Activated T-cell treated with anti-CD3 and anti-CD28 coated beads, Interleukin-2, amount 50 U/mL, for 72 hours (primary cell): ENCODE measurements at regions not wholly inside any gene's neighbourhood (a gene's known extent, or its start where the extent isn't known, plus 50 kb on each side); places are given as distances from the start of the nearest gene placed in this dataset.
"Not testable (repeated sequence)": the region's sequence is repeated elsewhere in the genome, so short reads cannot be mapped to it uniquely, and the experiment has no call there.

Experiments used
- ATAC-seq, 2 donors: fragments of 150-1000 bp; cut with Tn5 transposase; replicated peaks in 1 of 2; 2 replicates each; pipeline ENCODE4 v1.10.0; 2021; ENCODE audit warnings: moderate library complexity in 2 of 2, mild to moderate bottlenecking in 1 of 2
- DNase-seq, 2 donors: peaks; one replicate each; pipeline ENCODE4 v3.0.0; 2021 to 2022; ENCODE audit warnings: mixed read lengths in 1 of 2
- H3K27ac Mint-ChIP-seq: one replicate; pipeline ENCODE4 v1.8.0; 2022; ENCODE audit warnings: mild to moderate bottlenecking, moderate library complexity, mixed read lengths
- H3K27me3 Mint-ChIP-seq: one replicate; pipeline ENCODE4 v1.8.0; 2022; ENCODE audit warnings: low read depth, mixed read lengths
- H3K36me3 Mint-ChIP-seq, 2 donors: one replicate each; pipeline ENCODE4 v1.8.0; 2022; ENCODE audit warnings: mixed read lengths in 2 of 2, mild to moderate bottlenecking in 1 of 2; ENCODE audit not compliant: insufficient read depth in 2 of 2
- H3K4me1 Mint-ChIP-seq: one replicate; pipeline ENCODE4 v1.8.0; 2022; ENCODE audit warnings: low read depth, mixed read lengths
- H3K4me3 Mint-ChIP-seq, 2 donors: one replicate each; pipeline ENCODE4 v1.8.0; 2022; ENCODE audit warnings: mild to moderate bottlenecking in 2 of 2, mixed read lengths in 2 of 2, moderate library complexity in 2 of 2
- H3K9me3 Mint-ChIP-seq, 2 donors: one replicate each; pipeline ENCODE4 v1.8.0; 2022; ENCODE audit warnings: mixed read lengths in 2 of 2

DNA sequence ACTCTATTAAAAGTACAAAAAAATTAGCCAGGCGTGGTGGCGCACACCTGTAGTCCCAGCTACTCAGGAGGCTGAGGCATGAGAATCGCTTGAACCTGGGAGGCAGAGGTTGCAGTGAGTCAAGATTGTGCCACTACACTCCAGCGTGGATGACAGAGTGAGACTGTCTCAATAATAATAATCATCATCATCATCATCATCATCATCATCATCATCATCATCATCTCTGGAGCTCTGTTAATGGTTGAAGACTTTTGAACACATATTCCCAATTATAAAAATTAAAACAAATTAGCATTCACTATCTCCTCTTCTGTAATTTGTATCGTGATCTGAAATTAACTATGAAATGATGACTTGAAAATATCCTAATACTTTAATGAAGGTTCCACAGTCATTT is 327.8 kb upstream of the TANK start:
- not testable (repeated sequence) for ATAC-seq, H3K27ac Mint-ChIP-seq, H3K9me3 Mint-ChIP-seq, H3K36me3 Mint-ChIP-seq, H3K4me1 Mint-ChIP-seq, H3K27me3 Mint-ChIP-seq, DNase-seq, H3K4me3 Mint-ChIP-seq

DNA sequence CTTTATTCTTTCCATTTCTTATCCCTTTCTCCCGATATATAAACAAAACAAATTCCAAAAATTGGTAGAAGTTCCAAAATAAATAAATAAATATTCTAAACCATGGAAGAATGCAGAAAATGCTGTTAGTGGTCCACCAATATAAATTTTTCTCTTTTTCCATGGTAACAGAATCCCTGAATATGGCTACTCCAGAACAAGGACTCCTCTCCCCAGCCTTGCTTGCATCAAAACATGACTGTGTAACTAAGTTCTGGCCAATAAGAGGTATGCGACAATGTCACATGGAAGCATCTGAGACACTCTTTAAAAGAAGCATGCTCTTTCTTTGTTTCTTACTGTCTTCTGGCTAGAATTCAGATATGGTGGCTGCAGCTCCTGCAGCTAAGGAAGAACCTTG is 325.1 kb upstream of the TANK start:
- DNase-seq (no peak), ATAC-seq (no peak)
- Mint-ChIP-seq H3K4me1 (no peaks in the 10 kb centered on the region), H3K27ac (no peak overlapping the region), H3K4me3 (no peak overlapping the region), H3K36me3 (peaks cover 0 to 1% of the 10 kb centered on the region in 2 donors), H3K9me3 (peaks cover 1 to 2% of the 10 kb centered on the region in 2 donors), H3K27me3 (peaks cover 7% of the 10 kb centered on the region)

DNA sequence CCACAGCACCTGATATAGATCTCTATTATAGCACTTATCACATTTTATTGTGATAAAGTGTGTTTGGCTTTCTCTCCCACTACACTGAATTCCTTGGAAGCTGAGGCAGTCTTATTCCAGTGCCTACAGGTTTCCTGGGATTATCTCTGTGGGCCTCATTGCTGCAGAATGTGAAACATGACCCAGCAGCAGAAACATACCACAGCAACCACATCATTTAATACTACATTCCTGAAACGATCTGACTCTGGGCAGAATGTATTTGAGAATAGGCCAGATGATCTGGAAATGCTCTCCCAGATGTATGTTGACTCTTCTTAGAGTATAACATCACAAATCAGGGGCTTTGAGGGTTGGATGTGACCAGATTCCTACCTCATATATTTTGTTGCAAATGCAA is 323.5 kb upstream of the TANK start:
- H3K36me3 Mint-ChIP-seq, result no peaks in the 10 kb centered on the region
- peaks cover 7% of the 10 kb centered on the region for H3K27me3 Mint-ChIP-seq
- H3K4me3 Mint-ChIP-seq, result no peak overlapping the region
- ATAC-seq (no peak), DNase-seq (no peak)
- peaks cover 0 to 4% of the 10 kb centered on the region in 2 donors for H3K9me3 Mint-ChIP-seq
- H3K27ac Mint-ChIP-seq, result no peak overlapping the region
- H3K4me1 Mint-ChIP-seq, result no peaks in the 10 kb centered on the region

DNA sequence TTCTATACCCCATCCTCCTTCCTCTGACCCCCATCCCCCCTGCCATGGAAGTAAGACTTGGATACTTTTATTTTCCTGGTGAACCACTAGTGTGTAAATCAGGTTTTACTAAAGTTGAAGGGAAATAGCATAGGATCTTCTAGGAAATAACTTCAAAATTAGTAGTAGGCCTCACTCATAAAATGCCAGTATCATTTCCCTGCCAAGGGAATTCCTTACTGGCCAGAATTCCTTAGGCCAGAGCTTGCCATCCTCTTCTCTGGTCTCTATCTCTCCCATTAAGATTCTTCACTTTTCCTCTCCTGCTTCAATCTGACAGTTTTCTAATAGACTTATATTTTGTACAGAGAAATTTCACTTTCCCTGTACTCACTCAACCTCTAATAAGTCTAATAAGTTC is 322.8 kb upstream of the TANK start:
- no peak for ATAC-seq
- DNase-seq, result no peak
- Mint-ChIP-seq H3K27me3 (peaks cover 7% of the 10 kb centered on the region), H3K36me3 (no peaks in the 10 kb centered on the region), H3K9me3 (peaks cover 0 to 4% of the 10 kb centered on the region in 2 donors), H3K4me1 (no peaks in the 10 kb centered on the region), H3K27ac (no peak overlapping the region), H3K4me3 (no peak overlapping the region)

DNA sequence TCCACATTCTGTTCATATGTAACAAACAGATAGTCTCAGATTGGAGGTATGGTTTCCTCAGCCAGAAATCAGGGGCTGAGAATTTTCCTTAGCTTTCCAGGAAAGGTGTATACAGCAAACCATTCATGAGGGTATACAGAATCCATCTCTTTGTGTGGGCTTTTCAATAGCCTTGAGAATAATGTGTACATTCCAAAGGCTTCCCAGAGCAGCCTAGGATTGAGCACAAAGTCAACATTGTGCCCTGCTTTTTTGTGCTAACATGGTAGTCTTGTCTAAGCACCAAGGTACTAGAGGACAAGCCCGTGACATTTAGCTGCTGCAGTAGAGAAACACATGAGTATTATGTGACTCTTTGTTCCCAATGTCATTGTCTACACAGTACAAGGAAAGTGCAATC is 322.1 kb upstream of the TANK start:
- no peak for DNase-seq
- Mint-ChIP-seq H3K27me3 (peaks cover 7% of the 10 kb centered on the region), H3K4me1 (no peaks in the 10 kb centered on the region), H3K27ac (no peak overlapping the region), H3K36me3 (no peaks in the 10 kb centered on the region), H3K4me3 (no peak overlapping the region), H3K9me3 (peaks cover 0 to 4% of the 10 kb centered on the region in 2 donors)
- ATAC-seq, result no peak

DNA sequence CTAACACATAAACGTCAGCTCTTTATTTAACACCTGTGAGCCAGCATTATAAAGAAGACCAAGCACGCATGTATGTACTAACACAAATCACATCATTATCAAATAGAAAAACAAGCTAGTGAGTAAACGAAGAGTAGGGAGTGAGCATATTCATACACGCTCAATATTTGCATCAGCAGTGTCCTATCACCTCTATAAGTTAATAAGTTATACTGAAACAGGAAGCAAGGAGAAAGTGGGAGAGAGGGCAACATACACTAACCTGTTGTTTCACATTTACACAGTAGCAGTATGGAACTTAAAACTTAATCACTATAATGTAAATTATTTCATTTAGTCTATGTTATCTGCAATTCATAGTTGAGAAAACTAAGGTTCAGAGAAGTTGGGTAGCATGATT is 321.5 kb upstream of the TANK start:
- no peaks in the 10 kb centered on the region for H3K4me1 Mint-ChIP-seq
- no peak overlapping the region for H3K27ac Mint-ChIP-seq
- DNase-seq (no peak), ATAC-seq (no peak)
- peaks cover 0 to 1% of the 10 kb centered on the region in 2 donors for H3K36me3 Mint-ChIP-seq
- H3K9me3 Mint-ChIP-seq, result peaks cover 0 to 5% of the 10 kb centered on the region in 2 donors
- H3K27me3 Mint-ChIP-seq, result peaks cover 7% of the 10 kb centered on the region
- no peak overlapping the region for H3K4me3 Mint-ChIP-seq

DNA sequence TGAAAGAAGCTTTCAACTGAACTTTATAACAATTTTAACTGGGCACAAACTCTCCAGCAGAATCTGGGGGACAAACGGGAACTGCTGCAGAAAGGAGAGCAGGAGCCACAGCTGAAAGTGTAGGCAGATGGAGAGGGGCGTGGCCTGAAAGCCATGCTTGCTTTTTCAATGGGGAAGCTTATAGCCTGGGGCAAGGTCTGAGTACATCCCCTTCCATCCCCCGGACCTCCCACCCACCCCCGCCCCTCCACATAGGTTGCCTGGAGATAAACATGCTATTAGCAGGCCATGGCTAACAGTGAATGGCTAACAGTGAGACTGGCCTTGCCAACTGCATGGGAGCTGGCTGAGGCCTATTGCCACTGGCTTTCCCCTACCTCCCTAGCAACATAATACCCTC is 317.9 kb upstream of the TANK start:
- ATAC-seq, result no peak
- peaks cover 0 to 6% of the 10 kb centered on the region in 2 donors for H3K9me3 Mint-ChIP-seq
- peaks cover 0 to 1% of the 10 kb centered on the region in 2 donors for H3K36me3 Mint-ChIP-seq
- H3K27ac Mint-ChIP-seq, result no peak overlapping the region
- peaks cover 5% of the 10 kb centered on the region for H3K27me3 Mint-ChIP-seq
- H3K4me1 Mint-ChIP-seq, result no peaks in the 10 kb centered on the region
- H3K4me3 Mint-ChIP-seq, result no peak overlapping the region
- no peak for DNase-seq

DNA sequence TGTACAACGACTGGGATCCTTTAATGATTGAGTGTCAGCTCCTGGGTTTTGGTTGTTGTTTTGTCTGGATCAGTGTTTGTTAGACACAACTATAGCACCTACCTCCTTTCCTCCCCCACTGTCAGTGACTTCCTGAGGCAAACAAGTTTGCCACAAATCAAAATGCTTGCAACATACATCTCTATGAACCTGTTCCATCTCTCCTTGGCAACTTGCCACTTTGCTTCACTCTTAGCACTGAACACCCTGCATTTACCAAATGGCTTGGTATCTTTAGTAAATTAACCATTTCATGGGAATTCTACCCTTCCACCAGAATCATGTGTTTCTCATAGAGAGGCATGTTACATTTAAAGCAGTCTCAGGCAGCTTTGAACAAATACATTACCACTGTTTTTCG is 301.1 kb upstream of the TANK start:
- no peaks in the 10 kb centered on the region for H3K36me3 Mint-ChIP-seq
- H3K27ac Mint-ChIP-seq, result no peak overlapping the region
- H3K27me3 Mint-ChIP-seq, result no peaks in the 10 kb centered on the region
- no peak for DNase-seq
- peaks cover 0 to 3% of the 10 kb centered on the region in 2 donors for H3K9me3 Mint-ChIP-seq
- H3K4me3 Mint-ChIP-seq, result no peak overlapping the region
- ATAC-seq, result no peak
- no peaks in the 10 kb centered on the region for H3K4me1 Mint-ChIP-seq

DNA sequence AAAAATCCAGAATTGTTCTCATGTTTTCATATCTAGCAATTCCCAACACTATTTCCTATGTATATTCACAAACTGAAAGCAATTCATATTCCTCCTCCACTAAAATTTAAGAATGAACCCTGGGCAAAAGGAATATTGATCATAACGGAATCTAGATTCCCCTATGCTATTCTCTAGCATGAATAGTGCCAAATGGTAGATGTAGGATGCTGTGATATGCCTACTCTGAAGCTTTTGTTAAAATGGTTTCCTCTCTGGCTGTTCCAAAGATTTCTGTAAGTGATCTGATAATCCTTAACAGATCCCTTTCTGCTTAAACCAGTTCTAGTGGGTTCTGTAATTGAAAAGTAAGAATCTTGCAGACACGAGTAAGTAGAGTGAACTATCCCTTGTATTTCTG is 298.0 kb upstream of the TANK start:
- no peaks in the 10 kb centered on the region for H3K36me3 Mint-ChIP-seq
- no peaks in the 10 kb centered on the region for H3K4me1 Mint-ChIP-seq
- H3K9me3 Mint-ChIP-seq, result peaks cover 0 to 3% of the 10 kb centered on the region in 2 donors
- ATAC-seq, result no peak
- DNase-seq, result no peak
- no peak overlapping the region for H3K27ac Mint-ChIP-seq
- no peaks in the 10 kb centered on the region for H3K27me3 Mint-ChIP-seq
- no peak overlapping the region for H3K4me3 Mint-ChIP-seq

DNA sequence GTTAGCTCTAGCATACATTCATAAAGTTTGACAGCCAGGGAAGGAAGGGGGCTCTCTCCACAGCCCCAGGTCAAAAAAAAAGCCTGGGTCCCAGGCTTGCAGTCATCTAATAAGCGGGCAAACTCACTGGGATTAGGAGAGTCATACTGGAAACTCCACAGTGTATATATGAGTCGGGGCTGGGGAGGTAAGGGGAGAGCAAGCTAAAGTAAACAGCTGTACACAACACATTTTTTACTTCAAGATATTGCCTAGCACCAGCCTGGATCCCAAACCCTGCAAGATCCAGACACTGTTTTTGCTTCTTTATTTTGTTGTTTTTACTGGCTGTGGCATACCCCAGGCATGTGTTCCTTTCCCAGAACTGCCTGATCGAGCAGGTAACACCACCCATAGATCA is 291.3 kb upstream of the TANK start:
- no peak for DNase-seq
- no peak for ATAC-seq
- H3K36me3 Mint-ChIP-seq, result no peaks in the 10 kb centered on the region
- no peaks in the 10 kb centered on the region for H3K27me3 Mint-ChIP-seq
- no peaks in the 10 kb centered on the region for H3K9me3 Mint-ChIP-seq
- H3K27ac Mint-ChIP-seq, result no peak overlapping the region
- no peak overlapping the region for H3K4me3 Mint-ChIP-seq
- no peaks in the 10 kb centered on the region for H3K4me1 Mint-ChIP-seq

DNA sequence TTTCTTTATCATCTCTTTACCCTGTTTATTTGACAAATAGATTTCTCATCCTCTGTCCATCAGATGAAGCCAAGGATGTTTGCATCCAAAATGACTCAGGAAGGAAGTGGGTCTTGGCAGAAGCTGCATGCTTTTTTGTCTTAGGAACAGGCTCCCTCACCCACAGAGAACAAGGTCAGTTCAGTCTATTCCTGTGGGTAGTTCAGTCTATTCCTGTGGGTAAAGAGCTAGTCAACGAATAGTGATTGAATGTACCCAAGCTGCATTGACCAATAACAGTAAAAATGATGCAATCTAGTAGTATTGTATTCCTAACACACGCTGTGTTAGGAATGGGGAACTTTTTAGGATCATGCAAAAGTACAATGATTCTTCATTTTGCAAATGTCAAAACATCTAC is 290.8 kb upstream of the TANK start:
- no peaks in the 10 kb centered on the region for H3K36me3 Mint-ChIP-seq
- H3K27ac Mint-ChIP-seq, result no peak overlapping the region
- H3K4me1 Mint-ChIP-seq, result no peaks in the 10 kb centered on the region
- no peaks in the 10 kb centered on the region for H3K9me3 Mint-ChIP-seq
- no peaks in the 10 kb centered on the region for H3K27me3 Mint-ChIP-seq
- ATAC-seq (no peak), DNase-seq (no peak)
- no peak overlapping the region for H3K4me3 Mint-ChIP-seq

DNA sequence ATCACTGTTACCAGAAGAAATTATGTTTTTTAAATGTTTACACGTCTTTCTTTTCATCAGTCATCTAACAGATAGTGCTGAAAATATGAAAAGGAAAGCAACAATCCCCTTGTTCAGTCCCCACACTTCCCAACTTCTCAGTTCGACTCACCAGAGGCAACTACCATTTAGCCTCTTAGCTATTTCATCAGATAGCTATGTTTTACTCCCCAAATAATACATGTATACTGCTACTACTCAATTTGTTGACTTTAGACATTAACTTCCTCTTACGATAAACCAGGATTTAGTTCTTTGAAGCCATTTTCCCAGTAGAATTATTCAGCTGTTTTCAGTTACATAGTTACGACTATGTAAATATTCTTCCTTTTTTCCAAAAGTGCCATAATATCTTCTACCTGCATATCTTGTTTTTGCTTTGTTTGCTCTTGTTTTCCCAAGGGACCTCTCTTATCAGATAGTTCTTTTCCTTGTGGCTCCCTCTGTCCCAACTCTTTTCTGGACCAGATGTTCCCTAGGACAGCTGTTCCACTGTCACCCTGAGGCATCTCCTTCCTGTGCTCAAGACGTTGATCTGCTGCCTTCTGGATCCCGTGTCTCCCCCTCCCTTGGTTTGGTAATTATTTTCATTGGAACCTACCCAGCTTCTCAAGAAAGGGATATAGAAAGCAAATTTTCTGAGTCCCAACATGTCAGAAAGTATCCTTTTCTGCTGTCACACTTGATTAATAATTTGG is 289.3 kb upstream of the TANK start:
- no peaks in the 10 kb centered on the region for H3K27me3 Mint-ChIP-seq

DNA sequence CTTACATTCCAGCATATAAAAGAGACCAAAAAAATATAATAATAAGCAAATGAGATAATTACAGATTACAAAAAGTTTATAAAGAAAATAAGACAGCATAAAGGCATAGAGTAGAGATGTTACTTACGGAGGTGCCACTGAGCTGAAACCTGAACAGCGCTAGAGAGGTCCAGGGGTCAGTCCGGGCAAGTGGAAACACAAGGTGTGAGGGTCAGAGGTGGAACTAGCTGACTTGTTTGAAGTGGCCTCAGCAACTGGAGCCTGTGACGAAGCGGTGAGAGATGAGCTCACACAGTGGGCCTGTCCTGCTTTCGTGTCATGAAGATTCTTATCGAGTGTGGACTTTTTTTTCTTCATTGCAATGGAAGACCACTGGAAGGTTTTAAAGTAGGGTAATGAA is 288.3 kb upstream of the TANK start:
- Mint-ChIP-seq H3K9me3 (no peaks in the 10 kb centered on the region), H3K27me3 (no peaks in the 10 kb centered on the region), H3K36me3 (no peaks in the 10 kb centered on the region), H3K4me1 (no peaks in the 10 kb centered on the region), H3K4me3 (no peak overlapping the region), H3K27ac (no peak overlapping the region)
- ATAC-seq (no peak), DNase-seq (no peak)

More for the DNA sequence above, 289.3 kb upstream of the TANK start:
- DNase-seq (no peak), ATAC-seq (no peak)
- H3K27ac Mint-ChIP-seq, result no peak overlapping the region
- no peaks in the 10 kb centered on the region for H3K36me3 Mint-ChIP-seq
- H3K4me3 Mint-ChIP-seq, result no peak overlapping the region
- H3K9me3 Mint-ChIP-seq, result no peaks in the 10 kb centered on the region
- H3K4me1 Mint-ChIP-seq, result no peaks in the 10 kb centered on the region

DNA sequence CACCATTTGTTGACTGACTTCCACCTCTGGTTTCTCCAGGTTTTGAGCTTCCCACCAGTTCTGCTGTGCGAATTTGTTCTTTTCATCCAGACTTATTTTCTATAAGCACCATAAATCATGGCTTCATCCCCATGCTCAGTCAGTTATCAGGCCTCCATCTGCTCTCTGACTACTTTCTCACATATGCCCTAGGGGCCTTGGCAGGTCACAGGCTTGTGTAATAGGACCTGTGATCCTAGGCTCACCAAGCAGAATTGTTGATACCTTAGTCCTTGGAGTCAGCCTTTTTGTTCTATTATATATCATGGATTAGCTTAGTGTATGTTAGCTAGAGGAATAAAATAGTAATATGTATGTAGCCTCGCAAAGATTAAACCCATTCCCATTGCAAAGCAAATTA is 284.2 kb upstream of the TANK start:
- Mint-ChIP-seq H3K27ac (no peak overlapping the region), H3K4me1 (no peaks in the 10 kb centered on the region), H3K4me3 (no peak overlapping the region), H3K27me3 (no peaks in the 10 kb centered on the region), H3K36me3 (no peaks in the 10 kb centered on the region), H3K9me3 (peaks cover 0 to 2% of the 10 kb centered on the region in 2 donors)
- DNase-seq, result no peak
- no peak for ATAC-seq
